ENCODE measurements at regions not wholly inside any gene's neighbourhood (a gene's known extent, or its start where the extent isn't known, plus 50 kb on each side); places are given as distances from the start of the nearest gene placed in this dataset.

DNA sequence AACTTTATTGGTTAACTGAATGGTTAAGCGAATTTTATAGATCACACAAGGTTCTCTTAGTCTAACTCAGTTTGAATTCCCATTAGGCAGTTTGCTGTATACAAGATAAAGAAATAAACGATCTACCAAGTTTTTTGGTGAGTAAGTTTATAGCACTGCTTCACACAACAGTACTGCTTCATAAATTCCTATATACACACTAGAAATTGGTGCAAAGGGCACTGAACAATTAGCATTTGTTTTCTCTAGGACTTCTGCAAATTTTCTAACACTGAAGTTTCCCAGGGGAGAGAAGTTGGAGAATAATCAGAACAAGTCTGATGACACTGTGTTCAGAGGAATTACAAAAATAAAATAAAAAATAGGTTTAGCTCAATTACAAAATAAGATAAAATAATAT, 1138.8 kb upstream of the PCDH9 start:
- no peaks in the 10 kb centered on the region for H3K4me1 ChIP-seq (replicated peaks)
- intact Hi-C loops (cut with DNase I), result no loop called here
- no peak for TF ChIP-seq POLR2A (IDR thresholded peaks at IDR 0.05)
- TF ChIP-seq, protein P1, sequence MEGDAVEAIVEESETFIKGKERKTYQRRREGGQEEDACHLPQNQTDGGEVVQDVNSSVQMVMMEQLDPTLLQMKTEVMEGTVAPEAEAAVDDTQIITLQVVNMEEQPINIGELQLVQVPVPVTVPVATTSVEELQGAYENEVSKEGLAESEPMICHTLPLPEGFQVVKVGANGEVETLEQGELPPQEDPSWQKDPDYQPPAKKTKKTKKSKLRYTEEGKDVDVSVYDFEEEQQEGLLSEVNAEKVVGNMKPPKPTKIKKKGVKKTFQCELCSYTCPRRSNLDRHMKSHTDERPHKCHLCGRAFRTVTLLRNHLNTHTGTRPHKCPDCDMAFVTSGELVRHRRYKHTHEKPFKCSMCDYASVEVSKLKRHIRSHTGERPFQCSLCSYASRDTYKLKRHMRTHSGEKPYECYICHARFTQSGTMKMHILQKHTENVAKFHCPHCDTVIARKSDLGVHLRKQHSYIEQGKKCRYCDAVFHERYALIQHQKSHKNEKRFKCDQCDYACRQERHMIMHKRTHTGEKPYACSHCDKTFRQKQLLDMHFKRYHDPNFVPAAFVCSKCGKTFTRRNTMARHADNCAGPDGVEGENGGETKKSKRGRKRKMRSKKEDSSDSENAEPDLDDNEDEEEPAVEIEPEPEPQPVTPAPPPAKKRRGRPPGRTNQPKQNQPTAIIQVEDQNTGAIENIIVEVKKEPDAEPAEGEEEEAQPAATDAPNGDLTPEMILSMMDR (IDR thresholded peaks at IDR 0.05), result no peak
- no peak for TF ChIP-seq POLR2AphosphoS5 (IDR thresholded peaks at IDR 0.05)
- no peaks in the 10 kb centered on the region for H3K9me3 ChIP-seq
- no peak for DNase-seq (ENCODE audit: low spot score)
- 47% methylated on average over 2 of the region's 2 CpGs for WGBS
- no peak overlapping the region for H3K4me3 ChIP-seq
- H3K36me3 ChIP-seq, result no peaks in the 10 kb centered on the region
- H3K27me3 ChIP-seq (replicated peaks; ENCODE audit: insufficient read depth), result no peaks in the 10 kb centered on the region
- no peak overlapping the region for H3K27ac ChIP-seq

DNA sequence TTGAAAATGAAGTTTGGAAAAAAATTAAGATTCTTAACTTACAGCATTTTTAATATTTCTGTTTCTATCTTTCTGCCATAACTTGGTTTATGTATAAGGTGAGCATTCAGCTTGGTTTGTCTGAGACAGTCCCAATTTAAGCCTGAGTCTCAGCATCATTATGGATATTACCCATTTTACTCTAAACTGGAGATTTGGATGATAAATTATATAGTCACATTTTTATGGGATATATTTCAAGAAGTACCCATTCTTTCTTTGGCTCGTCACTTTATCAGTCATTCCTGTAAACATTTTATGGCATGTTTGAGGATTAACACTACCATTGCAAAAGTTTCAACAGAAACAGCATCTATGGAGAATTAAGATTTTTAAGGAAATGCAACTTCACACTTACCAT, 1129.0 kb upstream of the PCDH9 start:
- Histone ChIP-seq H3K9me3 (no peaks in the 10 kb centered on the region), H3K27ac (no peak overlapping the region), H3K4me3 (no peak overlapping the region), H3K27me3 (replicated peaks; ENCODE audit: insufficient read depth) (no peaks in the 10 kb centered on the region), H3K4me1 (replicated peaks) (no peaks in the 10 kb centered on the region), H3K36me3 (no peaks in the 10 kb centered on the region)
- DNase-seq (ENCODE audit: low spot score), result no peak
- TF ChIP-seq POLR2AphosphoS5 (IDR thresholded peaks at IDR 0.05), result no peak
- 37% methylated on average over 1 of the region's 1 CpG for WGBS
- intact Hi-C loops (cut with DNase I), result no loop called here

DNA sequence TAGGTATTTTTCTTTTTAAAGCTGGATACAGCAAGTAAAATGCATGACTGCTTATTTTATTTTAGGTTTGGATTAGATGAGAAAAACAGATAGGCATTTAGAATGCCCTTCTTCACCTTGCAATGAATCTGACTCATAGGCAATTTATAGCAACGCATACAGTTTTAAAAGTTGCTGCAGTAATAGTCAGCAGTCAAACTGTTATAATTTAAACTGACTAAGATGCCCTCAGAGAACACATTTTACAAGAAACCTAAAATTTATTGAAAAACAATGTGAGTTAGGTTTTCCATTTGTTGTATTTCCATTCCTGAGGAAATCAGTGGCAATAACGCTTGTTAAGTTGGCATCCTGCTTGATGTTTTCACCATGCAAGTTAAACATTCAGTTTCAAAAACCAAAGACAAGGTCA, 1128.2 kb upstream of the PCDH9 start:
- intact Hi-C loops (cut with DNase I), result no loop called here
- no peak for DNase-seq (ENCODE audit: low spot score)
- 45% methylated on average over 2 of the region's 2 CpGs for WGBS
- Histone ChIP-seq H3K36me3 (no peaks in the 10 kb centered on the region), H3K4me1 (replicated peaks) (no peaks in the 10 kb centered on the region), H3K27ac (no peak overlapping the region), H3K9me3 (no peaks in the 10 kb centered on the region), H3K4me3 (no peak overlapping the region), H3K27me3 (replicated peaks; ENCODE audit: insufficient read depth) (no peaks in the 10 kb centered on the region)
- TF ChIP-seq, protein P1 (IDR thresholded peaks at IDR 0.05), result no peak
- TF ChIP-seq POLR2A (IDR thresholded peaks at IDR 0.05), result no peak
- no peak for TF ChIP-seq POLR2AphosphoS5 (IDR thresholded peaks at IDR 0.05)

DNA sequence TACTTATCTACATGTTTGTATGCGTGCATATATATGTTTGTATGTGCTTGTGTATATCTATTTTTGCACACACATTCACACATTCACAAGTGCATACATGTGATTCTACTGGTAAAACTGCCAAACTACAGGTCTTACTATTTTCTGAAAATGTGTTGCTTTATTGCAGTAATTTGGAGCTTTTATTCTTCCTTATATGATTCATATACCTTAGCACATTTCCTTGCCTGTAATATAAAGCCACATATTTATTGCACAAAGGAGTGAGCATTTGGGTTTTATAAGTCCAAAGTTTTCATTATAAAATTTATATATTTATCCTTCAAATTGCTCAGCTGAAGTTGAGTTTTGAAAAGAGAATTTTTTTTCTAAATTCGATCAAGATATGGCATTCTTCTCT, 1120.4 kb upstream of the PCDH9 start:
- no peak overlapping the region for H3K4me3 ChIP-seq
- 90% methylated on average over 2 of the region's 2 CpGs for WGBS
- no peaks in the 10 kb centered on the region for H3K27me3 ChIP-seq (replicated peaks; ENCODE audit: insufficient read depth)
- intact Hi-C loops (cut with DNase I), result no loop called here
- no peak for DNase-seq (ENCODE audit: low spot score)
- H3K4me1 ChIP-seq (replicated peaks), result no peaks in the 10 kb centered on the region
- H3K9me3 ChIP-seq, result no peaks in the 10 kb centered on the region
- TF ChIP-seq, protein P1 (IDR thresholded peaks at IDR 0.05), result no peak
- no peak for TF ChIP-seq POLR2A (IDR thresholded peaks at IDR 0.05)
- no peak for TF ChIP-seq POLR2AphosphoS5 (IDR thresholded peaks at IDR 0.05)
- H3K27ac ChIP-seq, result no peak overlapping the region
- H3K36me3 ChIP-seq, result no peaks in the 10 kb centered on the region

DNA sequence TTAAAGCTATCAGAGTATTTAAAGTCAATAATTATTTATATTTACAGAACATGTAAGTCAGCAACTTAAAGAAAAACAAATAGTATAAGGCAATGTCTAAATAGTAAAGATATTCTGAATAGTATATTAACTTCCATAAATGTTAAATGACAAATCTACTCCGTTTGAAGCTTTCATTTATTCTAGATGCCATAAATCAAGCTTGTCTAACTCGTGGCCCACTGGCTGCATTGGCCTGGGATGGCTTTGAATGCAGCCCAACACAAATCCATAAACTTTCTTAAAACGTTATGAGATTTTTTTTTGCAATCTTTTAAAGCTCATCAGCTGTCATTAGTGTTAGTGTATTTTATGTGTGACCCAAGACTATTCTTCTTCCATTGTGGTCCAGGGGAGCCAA, 1117.1 kb upstream of the PCDH9 start:
- no peaks in the 10 kb centered on the region for H3K4me1 ChIP-seq (replicated peaks)
- H3K27ac ChIP-seq, result no peak overlapping the region
- 16% methylated on average over 3 of the region's 3 CpGs for WGBS
- H3K27me3 ChIP-seq (replicated peaks; ENCODE audit: insufficient read depth), result no peaks in the 10 kb centered on the region
- no peaks in the 10 kb centered on the region for H3K36me3 ChIP-seq
- H3K4me3 ChIP-seq, result no peak overlapping the region
- TF ChIP-seq POLR2A (IDR thresholded peaks at IDR 0.05) (no peak), POLR2AphosphoS5 (IDR thresholded peaks at IDR 0.05) (no peak)
- TF ChIP-seq, protein P1 (IDR thresholded peaks at IDR 0.05), result no peak
- DNase-seq (ENCODE audit: low spot score), result no peak
- H3K9me3 ChIP-seq, result no peaks in the 10 kb centered on the region
- intact Hi-C loops (cut with DNase I), result no loop called here
